ENCODE measurements at regions not wholly inside any gene's neighbourhood (a gene's known extent, or its start where the extent isn't known, plus 50 kb on each side); places are given as distances from the start of the nearest gene placed in this dataset.

GRCh38 chr7:124366118-124366517 lies 333.3 kb upstream of the TMEM229A start:
- POLR2A ChIA-PET = no interaction called here

GRCh38 chr7:124364283-124364682 lies 331.4 kb upstream of the TMEM229A start:
- CTCF ChIA-PET = no interaction called here
- POLR2A ChIA-PET = no interaction called here

More at GRCh38 chr7:124366118-124366517, 333.3 kb upstream of the TMEM229A start:
- CTCF ChIA-PET = no interaction called here

GRCh38 chr7:124354201-124354600 lies 321.3 kb upstream of the TMEM229A start:
- ChIA-PET POLR2A (no interaction called here), CTCF (no interaction called here)

- POLR2A ChIA-PET = no interaction called here
- CTCF ChIA-PET = no interaction called here
Observed at GRCh38 chr7:124351950-124352349, 319.1 kb upstream of the TMEM229A start.

GRCh38 chr7:124349443-124349842 lies 316.6 kb upstream of the TMEM229A start:
- ChIA-PET POLR2A (no interaction called here), CTCF (no interaction called here)

- POLR2A ChIA-PET = no interaction called here
Observed at GRCh38 chr7:124338861-124339260, 306.0 kb upstream of the TMEM229A start.

GRCh38 chr7:124330731-124331407 lies 298.0 kb upstream of the TMEM229A start:
- CTCF ChIA-PET = no interaction called here
- POLR2A ChIA-PET = no interaction called here

More at GRCh38 chr7:124338861-124339260, 306.0 kb upstream of the TMEM229A start:
- CTCF ChIA-PET = no interaction called here

- POLR2A ChIA-PET = no interaction called here
- CTCF ChIA-PET = no interaction called here
Observed at GRCh38 chr7:124328774-124329173, 295.9 kb upstream of the TMEM229A start.

GRCh38 chr7:124324262-124324661 lies 291.4 kb upstream of the TMEM229A start:
- ChIA-PET POLR2A (no interaction called here), CTCF (no interaction called here)

GRCh38 chr7:124323597-124323996 lies 290.7 kb upstream of the TMEM229A start:
- CTCF ChIA-PET = no interaction called here
- POLR2A ChIA-PET = no interaction called here

GRCh38 chr7:124322561-124322960 lies 289.7 kb upstream of the TMEM229A start:
- POLR2A ChIA-PET = no interaction called here
- CTCF ChIA-PET = no interaction called here

- CTCF ChIA-PET = no interaction called here
- POLR2A ChIA-PET = no interaction called here
Observed at GRCh38 chr7:124318721-124319450, 286.0 kb upstream of the TMEM229A start.

GRCh38 chr7:124310934-124311390 lies 278.1 kb upstream of the TMEM229A start:
- ChIA-PET POLR2A (no interaction called here), CTCF (no interaction called here)

GRCh38 chr7:124308384-124308783 lies 275.5 kb upstream of the TMEM229A start:
- ChIA-PET CTCF (no interaction called here), POLR2A (no interaction called here)

GRCh38 chr7:124295289-124295688 lies 262.4 kb upstream of the TMEM229A start:
- POLR2A ChIA-PET = no interaction called here
- CTCF ChIA-PET = no interaction called here

GRCh38 chr7:124284937-124285336 lies 252.1 kb upstream of the TMEM229A start:
- CTCF ChIA-PET = no interaction called here
- POLR2A ChIA-PET = no interaction called here

- ChIA-PET POLR2A (no interaction called here), CTCF (no interaction called here)
Observed at GRCh38 chr7:124276005-124276622, 243.2 kb upstream of the TMEM229A start.

GRCh38 chr7:124275411-124275810 lies 242.5 kb upstream of the TMEM229A start:
- CTCF ChIA-PET = no interaction called here
- POLR2A ChIA-PET = no interaction called here

- POLR2A ChIA-PET = no interaction called here
Observed at GRCh38 chr7:124269774-124270173, 236.9 kb upstream of the TMEM229A start.

GRCh38 chr7:124267154-124267553 lies 234.3 kb upstream of the TMEM229A start:
- POLR2A ChIA-PET = no interaction called here
- CTCF ChIA-PET = no interaction called here

More at GRCh38 chr7:124269774-124270173, 236.9 kb upstream of the TMEM229A start:
- CTCF ChIA-PET = no interaction called here

- CTCF ChIA-PET = no interaction called here
Observed at GRCh38 chr7:124263232-124263827, 230.5 kb upstream of the TMEM229A start.

More at GRCh38 chr7:124263232-124263827, 230.5 kb upstream of the TMEM229A start:
- POLR2A ChIA-PET = no interaction called here
